ENCODE measurements at regions not wholly inside any gene's neighbourhood (a gene's known extent, or its start where the extent isn't known, plus 50 kb on each side); places are given as distances from the start of the nearest gene placed in this dataset.
A peak's percentile ranks its signal among the peaks of the same experiment; 100 is the strongest.
"Not testable (repeated sequence)": the region's sequence is repeated elsewhere in the genome, so short reads cannot be mapped to it uniquely, and the experiment has no call there.

DNA sequence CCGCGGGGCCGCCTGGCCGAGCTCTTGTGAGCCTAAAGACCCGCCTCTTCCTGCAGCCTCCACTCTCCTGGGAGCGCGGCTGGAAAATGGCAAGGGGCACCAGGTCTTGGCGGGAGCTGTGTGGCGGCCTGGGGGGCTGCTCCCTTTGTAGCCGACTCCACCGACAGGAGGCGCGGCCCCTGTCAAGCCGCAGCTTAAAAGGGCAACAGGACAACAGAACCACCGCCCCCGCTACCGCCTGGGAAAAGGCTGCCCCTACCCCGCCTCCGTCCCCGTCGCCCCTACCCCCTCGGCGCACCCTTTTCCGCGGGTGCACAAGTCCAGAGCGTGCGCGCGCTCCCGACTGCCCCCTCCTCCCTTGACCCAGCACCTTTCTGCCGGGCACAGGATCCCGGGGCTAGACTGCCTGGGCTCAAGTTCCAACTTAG, 60.3 kb downstream of the GOLGA8K start:
- DNase-seq: peak; percentile 35
- ATAC-seq (ENCODE audit: poor library complexity): peak; percentile 30

DNA sequence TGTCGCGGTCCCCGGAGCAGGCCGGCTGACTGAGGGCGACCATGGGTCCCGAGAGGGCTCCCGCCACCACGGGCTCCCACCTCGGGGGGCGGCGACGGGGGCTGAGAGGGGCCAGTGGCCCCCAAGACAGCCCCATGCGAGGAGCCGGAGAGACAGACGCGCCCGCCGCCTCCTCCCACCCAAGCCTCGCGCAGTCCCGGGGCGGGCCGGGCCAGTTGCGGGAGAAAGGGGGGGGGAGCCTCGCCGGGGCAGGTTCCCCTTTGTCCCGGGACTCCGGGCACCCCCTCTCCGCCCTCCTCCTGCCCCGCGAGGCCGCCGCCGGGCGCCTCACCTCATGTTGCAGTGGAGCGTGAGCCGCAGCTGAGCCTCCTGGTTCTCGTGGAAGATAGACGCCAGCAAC, 60.8 kb downstream of the GOLGA8K start:
- DNase-seq; intact Hi-C loops (cut with DNase I): not testable (repeated sequence)
- peak; percentile 21 for ATAC-seq (ENCODE audit: poor library complexity)

More for the DNA sequence above, 60.3 kb downstream of the GOLGA8K start:
- intact Hi-C loops (cut with DNase I): not testable (repeated sequence)

DNA sequence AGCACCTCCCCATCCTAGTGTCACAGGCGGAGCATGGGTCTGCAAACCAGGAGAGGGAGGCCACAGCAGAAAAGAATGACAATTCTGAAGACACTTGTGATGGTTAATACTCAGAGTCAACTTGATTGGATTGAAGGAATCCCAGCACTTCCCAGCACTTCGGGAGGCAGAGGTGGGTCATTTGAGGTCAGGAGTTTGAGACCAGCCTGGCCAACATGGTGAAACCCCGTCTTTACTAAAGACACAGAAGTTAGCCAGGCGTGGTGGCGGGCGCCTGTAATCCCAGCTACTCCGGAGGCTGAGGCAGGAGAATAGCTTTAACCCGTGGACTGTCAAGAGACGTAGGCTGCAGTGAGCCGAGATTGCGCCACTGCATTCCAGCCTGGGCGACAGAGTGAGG, 61.6 kb downstream of the GOLGA8K start:
- DNase-seq; intact Hi-C loops (cut with DNase I); ATAC-seq (ENCODE audit: poor library complexity): not testable (repeated sequence)

DNA sequence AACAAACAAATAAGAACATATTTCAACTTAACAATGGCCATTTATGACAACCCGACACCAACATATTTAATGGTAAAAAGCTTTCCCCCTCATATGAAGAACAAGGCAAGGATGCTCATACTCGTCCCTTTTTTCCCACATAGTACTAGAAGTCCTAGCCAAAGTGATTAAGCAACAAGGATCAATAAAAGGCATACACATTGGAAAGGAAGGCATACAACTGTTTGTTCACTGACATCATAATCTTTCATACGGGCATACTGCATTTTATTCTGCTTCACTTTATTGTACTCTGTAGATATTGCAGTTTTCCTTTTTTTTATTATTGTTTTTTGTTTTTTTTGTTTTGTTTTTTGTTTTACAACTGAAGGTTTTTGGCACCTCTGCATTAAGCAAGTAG, 66.3 kb downstream of the GOLGA8K start:
- ATAC-seq (ENCODE audit: poor library complexity); intact Hi-C loops (cut with DNase I); DNase-seq: not testable (repeated sequence)

DNA sequence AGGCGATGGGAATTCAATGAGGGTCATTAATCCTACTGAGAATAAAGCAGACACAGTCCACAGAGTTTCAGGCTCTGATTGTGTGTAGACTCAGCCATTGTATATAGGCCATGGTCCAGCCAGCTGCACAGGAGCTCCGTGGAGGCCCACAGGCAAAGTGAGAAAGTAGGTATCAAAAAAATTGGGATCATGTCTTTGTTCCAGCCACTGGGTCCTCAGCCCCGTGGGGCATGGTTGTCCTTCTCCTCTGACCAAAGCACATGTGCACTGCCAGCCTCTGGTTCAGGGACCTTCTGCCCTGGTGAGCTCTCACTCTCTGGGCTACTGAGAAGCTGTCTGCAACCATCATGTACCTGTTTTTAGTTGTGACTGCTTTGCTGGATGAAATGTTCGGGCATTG, 79.7 kb downstream of the GOLGA8K start:
- intact Hi-C loops (cut with DNase I); ATAC-seq (ENCODE audit: poor library complexity); DNase-seq: not testable (repeated sequence)

DNA sequence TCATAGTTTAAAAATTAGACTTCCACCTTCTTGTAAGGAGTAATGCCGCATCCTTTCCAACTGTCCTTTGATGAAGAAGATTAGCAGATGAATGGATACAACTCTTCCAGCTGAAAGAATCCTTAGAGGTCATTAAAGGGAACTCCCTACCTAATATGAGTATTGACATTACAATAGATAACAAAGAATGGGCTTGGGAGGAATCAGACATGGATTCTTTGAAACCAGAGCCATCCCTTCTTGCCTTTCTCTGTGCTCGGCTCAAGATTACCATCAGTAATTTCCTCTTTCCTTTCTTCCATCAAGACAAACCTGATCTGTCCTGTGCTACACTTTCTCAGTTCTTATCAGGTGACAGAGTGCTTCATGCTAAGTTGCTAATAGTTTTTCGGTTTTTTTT, 83.8 kb downstream of the GOLGA8K start:
- intact Hi-C loops (cut with DNase I); ATAC-seq (ENCODE audit: poor library complexity); DNase-seq: not testable (repeated sequence)

DNA sequence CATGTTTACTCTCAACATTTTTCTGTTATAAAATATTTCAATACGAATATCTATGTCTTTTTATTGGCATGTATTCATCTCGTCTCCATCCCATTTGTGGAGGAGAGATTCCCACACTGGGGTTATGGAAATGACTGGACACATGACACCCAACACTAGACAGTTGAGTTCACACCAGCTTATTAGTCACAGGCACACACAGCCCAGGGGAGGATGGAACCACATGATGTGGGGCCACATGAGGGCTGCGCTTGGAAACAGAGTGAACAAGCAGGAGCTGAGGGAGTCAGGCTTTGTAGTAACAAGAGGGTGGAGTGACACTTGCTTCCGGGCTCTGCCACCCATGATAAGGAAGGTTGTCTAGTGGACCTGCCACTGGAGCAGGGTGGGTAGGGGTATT, 86.6 kb downstream of the GOLGA8K start:
- intact Hi-C loops (cut with DNase I); ATAC-seq (ENCODE audit: poor library complexity): not testable (repeated sequence)

DNA sequence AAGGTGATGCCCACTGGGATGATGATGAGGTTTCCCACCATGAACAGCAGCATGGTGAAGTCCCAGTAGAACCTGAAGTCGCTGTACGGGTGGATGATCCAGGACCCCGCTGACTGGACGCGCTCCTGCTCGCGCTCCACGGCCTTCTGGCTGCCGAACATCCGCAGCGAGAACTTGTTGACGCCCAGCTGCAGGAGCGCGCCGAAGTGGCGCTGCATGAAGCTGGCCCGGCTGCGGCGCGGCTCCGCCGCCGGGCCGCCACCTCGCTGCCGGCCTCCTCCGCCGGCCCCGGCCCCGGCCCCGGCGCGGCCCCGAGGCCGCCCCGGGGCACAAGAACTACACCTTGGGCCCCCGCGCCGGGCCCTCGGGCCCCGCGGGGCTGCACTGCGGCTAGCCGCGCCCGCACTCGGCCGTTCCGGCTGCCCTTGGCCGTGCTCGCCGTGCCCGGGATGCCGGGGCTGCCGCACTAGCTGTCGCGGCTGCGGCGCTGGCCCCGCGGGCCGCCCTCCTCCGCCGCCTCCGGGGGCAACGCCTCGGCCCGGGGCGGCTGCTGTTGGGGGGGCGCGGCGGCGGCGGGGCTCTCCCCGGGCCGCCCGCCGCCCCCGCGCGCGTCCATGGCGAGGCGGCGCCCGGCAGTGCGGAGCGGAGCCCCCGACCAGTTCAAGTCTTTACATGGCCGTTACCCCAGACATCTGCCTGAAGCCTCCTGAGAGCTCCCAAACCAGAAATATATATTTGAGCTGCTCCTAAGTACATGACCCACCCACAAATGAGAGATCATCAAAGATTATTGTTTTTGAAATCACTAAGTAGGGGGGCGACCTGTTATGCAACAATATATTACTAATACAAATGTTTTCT, 87.8 kb downstream of the GOLGA8K start:
- intact Hi-C loops (cut with DNase I); DNase-seq; ATAC-seq (ENCODE audit: poor library complexity): not testable (repeated sequence)

More for the DNA sequence above, 86.6 kb downstream of the GOLGA8K start:
- DNase-seq: not testable (repeated sequence)

DNA sequence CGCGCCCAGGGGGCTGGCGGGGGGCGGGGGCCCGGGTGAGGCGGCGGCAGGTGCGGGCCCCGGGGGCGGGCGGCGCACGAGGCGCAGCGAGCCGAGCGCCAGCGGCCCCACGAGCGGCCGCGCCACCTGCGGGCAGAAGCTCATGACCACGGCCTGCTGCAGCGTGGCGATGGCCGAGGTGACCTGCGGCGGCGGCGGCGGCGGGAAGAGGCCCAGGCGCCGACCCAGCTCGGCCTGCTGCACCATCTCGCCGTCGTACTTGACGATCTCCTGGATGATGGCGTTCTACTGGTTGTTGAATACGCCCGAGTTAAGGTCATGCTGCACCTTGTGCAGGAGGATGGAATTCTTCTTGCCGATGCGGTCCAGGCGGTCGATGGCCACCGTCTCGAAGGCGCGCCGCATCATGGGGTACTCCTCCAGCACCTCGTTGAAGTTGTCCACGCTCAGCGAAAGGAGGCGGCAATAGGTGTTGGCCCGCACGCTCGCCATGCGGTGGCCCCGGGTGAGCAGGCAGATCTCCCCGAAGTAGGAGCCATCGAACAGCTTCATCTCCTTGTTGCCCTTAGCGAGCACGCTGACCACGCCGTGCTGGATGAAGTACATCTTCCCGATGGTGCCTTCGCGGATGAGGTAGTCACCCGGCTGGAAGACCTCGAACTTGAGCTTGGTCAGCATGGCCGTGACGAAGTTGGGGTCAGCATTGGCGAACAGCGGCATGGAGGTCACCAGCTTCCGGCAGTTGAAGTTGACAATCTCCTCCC, 89.5 kb downstream of the GOLGA8K start:
- intact Hi-C loops (cut with DNase I); ATAC-seq (ENCODE audit: poor library complexity): not testable (repeated sequence)
- peak; percentile 21 for DNase-seq

DNA sequence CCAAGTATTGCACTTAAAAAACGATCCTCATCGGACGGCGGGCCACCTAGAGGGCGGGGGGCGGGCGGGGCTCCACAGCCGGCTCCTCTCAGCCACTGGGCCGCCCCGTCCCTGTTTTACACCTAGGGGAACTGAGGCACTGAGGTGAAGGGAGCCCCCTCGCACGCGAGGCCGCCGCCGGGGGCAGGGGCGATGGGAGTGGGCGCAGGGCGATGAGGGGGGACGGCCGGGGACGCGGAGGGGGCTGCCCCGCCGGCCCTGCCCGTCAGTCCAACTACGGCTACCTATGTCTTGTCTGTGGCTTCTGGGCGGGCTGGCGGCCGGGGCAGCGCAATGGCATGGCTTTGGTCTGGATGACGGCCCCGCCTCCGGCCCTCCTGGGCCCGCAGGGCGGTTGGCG, 90.4 kb downstream of the GOLGA8K start:
- ATAC-seq (ENCODE audit: poor library complexity); intact Hi-C loops (cut with DNase I): not testable (repeated sequence)
- DNase-seq: peak; percentile 17

DNA sequence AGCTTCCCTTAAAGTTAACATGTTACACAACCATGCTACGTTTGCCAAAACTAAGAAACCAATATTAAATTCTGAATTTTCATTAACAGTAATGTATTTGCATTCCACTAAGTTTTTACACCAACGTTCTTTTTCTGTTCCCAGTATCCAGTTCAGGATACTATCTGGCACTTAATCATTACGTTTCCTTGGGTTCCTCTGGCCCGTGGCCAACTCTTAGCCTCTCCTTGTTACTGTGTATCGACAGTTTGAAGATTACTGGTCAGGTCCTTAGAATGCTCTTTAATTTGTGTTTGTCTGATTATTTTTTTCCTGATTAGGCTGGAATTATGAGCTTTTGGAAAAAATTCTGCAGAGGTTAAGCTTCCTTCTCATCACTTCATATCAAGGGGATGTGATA, 95.5 kb downstream of the GOLGA8K start:
- peak; percentile 37 for DNase-seq
- intact Hi-C loops (cut with DNase I); ATAC-seq (ENCODE audit: poor library complexity): not testable (repeated sequence)

DNA sequence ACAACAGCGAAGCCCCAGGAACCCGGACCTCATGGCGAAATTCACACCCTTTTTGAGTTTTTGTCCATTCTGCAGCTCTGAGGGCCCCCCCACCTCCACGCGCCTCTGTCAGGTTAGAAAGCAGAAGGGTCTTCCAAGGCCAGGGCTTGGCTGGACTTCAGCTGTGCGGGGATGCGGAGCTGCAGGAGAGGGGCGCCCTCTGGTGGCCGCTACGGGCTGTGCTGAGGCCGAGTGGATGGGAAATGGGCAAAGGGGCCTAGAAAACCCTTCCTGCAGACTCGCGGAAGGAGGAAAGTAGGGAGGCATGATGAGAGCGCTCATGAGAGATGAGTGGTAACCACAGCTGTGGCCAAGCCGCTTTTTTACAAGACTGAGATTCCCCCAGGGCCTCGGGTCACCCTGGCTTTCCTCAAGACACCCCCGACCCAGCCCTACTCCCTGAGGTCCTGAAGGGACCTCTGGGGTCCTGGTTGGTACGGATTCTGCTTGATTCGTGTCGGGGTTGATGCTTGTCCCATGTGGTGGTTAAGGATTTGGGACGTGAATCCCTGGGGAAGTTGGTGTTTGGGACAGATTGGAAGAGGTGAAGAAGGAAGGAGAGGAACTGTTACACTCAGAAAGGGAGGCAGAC, 126.8 kb downstream of the GOLGA8K start:
- intact Hi-C loops (cut with DNase I); DNase-seq: not testable (repeated sequence)
- peak; percentile 85 for ATAC-seq (ENCODE audit: poor library complexity)

DNA sequence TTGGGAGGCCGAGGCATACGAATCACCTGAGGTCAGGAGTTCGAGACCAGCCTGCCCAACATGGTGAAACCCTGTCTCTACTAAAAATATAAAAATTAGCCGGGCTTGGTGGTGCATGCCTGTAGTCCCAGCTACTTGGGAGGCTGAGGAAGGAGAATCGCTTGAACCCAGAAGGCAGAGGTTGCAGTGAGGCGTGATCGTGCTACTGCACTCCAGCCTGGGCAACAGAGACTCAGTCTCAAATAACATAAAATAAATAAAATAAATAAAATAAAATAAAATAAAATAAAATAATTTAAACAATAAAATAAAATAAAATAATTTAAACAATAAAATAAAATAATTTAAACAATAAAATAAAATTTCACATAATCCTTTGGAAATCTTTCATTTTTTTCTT, 149.1 kb downstream of the GOLGA8K start:
- DNase-seq: peak; percentile 22
- intact Hi-C loops (cut with DNase I); ATAC-seq (ENCODE audit: poor library complexity): not testable (repeated sequence)

DNA sequence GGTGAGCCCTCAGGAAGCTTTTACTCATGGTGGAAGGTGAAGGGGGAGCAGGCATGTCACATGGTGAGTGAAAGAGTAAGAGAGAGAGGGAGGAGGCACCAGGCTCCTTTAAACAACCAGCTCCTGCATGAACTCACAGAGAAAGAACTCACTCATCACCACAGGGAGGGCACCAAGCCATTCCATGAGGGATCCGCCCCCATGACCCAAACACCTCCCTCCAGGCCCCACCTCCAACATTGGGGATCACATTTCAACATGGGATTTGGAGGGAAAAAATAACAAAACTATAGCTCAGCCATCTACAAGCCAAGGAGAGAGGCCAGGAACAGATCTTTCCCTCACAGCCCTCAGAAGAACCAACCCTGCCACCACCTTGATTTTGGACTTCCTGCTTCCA, 153.9 kb downstream of the GOLGA8K start:
- ATAC-seq (ENCODE audit: poor library complexity); DNase-seq; intact Hi-C loops (cut with DNase I): not testable (repeated sequence)

DNA sequence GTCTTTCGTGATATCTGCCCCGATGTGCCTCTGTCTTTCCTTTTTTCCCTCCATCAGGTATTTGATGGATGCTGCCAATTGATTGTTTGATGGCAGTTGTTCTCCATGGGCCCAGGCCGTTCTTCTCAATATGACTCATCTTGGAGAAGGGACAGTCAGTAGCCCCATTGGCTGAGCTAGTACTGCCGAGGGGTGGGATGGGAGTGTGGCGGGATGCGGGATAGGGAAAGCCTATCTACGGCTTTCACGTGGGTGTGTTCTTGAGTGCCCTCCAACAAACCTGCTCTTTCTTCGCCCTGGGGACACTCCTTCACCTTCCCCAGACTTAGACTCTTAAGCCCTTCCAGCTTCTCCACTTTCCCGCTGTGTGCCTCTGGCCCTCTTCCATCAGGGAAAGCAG, 159.4 kb downstream of the GOLGA8K start:
- intact Hi-C loops (cut with DNase I); ATAC-seq (ENCODE audit: poor library complexity); DNase-seq: not testable (repeated sequence)

DNA sequence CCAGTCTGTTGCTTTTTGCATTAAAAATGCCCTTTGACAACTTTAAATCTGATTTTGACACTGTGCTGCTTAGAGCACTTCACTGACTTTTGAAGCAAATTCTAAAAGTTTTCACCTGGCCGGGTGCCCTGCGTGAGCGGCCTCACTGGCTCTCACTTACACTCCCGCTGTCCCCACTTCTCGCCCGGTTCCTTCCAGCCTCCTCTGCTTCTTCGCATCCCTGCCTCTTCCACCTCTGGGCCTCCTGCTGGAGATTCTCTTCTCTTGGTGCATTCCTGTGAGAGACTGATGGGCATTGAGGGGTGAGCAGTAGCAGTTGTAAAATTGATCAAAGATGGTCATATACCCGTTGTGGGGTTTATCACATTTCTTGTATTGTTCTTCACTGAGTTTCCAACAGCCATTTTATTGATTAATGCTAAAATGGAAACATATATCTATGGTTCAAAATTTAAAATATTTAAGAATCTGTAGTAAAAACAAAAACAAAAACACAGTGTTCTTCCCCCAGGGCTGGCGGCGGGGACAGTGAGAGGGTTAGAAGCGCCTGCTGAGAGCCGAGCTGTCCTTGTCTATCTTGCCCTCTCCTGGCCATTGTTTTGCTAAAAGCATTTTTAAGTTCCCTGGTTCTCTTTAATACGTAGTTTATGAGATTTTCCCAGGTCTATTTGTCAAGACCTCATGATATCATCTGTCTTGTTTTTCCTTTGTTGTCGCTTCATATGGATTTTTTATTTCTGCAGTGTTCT, 160.1 kb downstream of the GOLGA8K start:
- intact Hi-C loops (cut with DNase I); ATAC-seq (ENCODE audit: poor library complexity); DNase-seq: not testable (repeated sequence)

DNA sequence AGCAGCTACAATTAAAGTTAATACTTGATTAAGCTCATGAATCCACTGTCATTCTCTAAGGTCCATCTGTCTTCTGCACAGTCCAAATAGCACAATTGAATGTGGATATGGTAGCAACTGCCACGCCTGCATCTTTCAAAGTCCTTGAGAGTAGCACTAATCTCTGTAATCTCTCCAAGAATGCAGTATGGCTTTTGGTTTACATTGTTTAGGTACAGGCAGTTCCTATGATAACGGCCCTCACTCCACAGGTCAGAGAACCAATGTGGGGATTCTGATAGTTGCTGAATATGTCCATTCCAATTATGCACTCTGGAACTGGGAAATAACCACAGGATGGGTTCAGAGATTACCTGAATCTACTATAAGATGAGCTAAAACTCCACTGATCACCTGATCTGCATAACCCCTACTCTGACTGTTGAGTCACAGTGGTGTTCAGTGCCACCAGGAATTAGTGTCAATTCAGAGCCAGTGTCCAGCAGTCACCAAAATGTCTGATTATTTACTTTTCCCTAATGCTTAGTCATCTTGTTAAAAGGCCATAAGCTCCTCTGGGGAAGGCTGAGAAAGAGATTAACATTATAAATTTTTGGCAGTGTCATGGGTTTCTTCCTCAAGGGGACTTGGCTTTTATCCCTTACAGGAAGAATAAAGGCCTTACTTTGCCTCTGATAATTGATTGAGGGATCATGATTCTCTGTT, 175.5 kb downstream of the GOLGA8K start:
- DNase-seq; intact Hi-C loops (cut with DNase I); ATAC-seq (ENCODE audit: poor library complexity): not testable (repeated sequence)

DNA sequence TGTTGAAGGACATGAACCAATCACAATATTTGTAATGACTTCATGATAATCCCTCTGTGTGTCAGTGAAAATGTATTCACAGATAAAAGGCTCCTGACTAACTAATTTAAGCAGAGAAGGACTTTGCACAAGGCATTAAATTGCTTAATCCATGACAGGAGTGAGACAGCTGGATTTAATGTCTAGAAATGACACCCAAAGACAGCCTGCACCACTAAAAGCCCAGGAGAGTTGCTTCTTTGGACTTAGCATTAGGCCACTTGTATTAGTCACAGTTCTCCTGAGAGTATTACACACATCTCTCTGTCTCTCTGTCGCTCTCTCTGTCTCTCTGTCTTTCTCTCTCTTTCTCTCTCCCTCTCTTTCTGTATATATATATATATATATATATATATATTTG, 180.4 kb downstream of the GOLGA8K start:
- DNase-seq (no peak), ATAC-seq (ENCODE audit: poor library complexity) (no peak)
- intact Hi-C loops (cut with DNase I): no loop called here
